ENCODE measurements at regions not wholly inside any gene's neighbourhood (a gene's known extent, or its start where the extent isn't known, plus 50 kb on each side); places are given as distances from the start of the nearest gene placed in this dataset.
"Not testable (repeated sequence)": the region's sequence is repeated elsewhere in the genome, so short reads cannot be mapped to it uniquely, and the experiment has no call there.

DNA sequence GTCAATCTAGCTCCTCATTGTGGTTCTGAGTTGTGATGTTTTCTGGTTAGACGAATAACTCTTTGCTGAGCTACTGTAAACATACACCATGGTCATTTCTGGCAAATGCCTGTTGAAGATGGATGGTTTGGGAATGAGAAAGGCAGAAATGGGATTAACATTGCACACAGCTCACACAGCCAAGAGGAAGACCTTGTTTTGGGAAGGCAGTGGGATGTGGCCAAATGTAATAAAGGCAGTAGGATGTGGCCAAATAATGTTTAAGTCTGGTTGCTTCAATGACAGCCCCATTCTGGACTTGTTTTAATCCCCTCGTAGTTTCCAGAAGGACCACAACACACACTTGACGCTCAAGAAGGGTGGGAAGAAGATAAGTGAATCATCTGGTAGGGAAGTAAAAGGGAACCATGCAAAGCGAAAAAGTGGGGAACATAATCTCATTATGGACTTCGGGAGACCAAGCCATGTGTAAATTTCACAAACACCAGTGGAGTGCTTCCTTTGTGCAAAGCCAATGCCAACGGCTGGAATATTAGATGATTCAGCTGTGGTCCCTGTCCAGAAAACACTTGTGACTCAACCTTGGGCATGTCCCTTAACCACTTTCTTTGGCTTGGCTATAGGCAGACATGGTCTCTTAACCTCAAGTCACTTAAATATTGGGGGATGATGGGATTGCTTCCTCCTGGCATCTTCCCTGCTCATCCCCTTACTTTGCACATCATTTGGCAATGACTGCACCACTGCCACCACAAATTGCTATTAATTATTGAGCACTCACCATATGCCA is 284.4 kb upstream of the CRY1 start:
- no peak for DNase-seq

DNA sequence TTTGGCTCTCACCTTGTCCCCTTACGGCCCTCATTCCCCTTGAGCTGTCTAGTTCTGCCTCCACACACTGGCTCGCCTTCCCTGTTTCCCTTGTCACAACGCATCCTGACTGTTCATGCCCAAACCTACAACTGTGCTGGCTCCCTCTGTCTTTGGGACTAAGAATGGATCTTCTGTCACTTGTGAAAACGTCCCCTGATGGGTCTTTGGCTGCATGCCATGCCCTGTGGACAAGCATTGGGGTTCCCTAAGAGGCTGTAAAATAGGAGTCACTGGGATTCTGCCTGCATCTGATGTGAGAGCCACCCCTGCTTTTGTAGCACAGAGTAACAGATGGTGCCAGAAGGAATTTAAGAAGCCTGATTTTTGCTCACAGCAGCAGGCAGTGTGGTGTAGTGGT is 285.3 kb upstream of the CRY1 start:
- DNase-seq: no peak

DNA sequence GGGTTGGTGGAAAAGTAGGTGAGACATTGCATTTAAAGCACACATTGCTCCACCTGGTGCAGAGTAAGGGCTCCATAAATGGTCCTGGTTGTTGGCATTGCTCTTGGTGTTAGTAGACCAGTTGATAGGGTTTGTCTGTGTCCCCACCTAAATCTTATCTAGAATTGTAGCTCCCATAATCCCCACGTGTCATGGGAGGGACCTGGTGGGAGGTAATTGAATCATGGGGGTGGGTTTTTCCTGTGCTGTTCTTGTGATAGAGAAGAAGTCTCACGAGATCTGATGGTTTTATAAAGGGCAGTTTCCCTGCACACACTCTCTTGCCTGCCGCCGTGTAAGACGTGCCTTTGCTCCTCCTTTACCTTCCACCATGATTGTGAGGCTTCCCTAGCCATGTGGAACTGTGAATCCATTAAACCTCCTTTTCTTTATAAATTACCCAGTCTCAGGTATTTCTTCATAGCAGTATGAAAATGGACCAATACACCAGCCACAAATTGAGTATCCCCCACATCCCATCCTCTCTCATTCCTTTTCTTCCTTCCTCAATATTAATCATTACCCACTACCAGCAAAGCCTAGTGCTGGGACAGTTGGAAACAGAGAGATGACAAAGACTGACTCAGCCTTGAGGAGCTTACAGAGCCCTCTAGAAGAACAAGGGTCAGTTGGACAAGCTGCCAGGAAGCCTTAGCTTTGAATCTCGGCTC is 285.9 kb upstream of the CRY1 start:
- not testable (repeated sequence) for DNase-seq

DNA sequence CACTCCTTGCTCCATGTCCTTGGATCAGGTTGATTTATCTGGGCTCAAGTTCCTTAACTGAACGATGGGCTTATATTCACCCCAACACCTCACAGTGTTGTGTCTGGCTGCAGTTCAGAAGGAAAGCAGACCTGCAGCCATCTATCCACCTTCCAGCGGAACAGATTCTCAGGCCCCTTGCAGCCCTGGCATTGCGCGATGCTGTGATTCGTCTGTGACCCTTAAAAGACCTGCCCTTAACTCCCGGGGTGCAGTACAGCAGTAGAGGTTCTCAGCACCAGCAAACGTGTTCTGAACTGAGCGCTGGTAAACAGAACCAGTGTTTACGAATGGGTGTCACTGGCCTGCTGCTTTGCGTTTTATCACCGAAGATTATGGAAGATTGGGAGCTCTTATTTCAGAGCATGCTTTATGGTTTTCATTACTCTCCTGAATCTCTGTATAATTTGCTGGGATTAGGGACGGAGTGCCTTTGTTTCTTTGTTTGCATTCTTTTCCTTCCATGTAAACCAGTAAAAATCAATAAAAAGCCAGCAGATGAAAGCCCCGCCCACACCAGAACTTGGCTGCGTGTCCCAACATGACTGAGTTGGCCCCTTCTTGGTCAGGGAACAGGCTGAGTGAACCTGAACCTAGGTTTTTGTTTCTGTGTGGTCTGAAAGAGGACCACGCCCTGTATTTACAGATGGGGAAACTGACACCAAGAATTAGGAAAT is 286.7 kb upstream of the CRY1 start:
- no peak for DNase-seq

DNA sequence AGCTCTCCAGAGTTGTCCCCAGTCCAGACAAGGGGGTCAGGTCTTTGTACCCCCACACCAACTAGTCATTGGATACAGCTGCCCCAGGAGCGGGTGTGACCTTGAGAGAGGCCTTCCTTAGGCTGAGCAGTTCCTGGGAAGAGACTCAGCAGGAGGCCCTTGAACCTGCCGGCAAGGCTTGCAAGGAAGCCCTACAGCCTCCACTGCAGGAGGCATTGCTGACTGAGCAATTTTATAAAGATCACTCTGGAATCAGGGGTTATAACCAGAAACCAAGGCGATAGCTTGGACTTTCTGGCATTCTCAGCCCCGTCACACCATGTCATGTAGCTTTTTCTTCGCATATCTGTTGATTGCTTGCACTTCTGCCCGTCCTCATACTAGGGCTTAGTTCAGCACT is 291.3 kb upstream of the CRY1 start:
- DNase-seq: no peak

DNA sequence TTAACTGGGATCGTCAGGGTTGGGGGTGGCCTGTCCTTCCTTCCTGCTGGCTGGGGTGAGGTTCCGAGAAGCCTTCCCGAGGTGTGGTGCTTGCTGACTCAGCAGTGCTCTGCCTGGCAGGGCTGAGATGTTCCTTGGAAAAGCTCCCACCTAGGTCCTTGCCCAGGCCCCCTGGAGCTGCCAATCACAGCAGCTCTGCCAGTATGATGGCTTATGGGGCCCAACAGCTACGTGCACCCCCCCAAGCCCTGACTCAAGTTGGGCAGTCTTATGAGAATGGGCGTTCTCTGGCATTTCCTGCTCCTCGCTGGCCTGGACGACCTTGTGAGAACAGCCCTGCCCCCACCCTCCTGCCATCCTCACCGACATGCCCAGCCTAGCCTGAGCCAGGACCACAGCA is 292.2 kb upstream of the CRY1 start:
- DNase-seq: no peak

DNA sequence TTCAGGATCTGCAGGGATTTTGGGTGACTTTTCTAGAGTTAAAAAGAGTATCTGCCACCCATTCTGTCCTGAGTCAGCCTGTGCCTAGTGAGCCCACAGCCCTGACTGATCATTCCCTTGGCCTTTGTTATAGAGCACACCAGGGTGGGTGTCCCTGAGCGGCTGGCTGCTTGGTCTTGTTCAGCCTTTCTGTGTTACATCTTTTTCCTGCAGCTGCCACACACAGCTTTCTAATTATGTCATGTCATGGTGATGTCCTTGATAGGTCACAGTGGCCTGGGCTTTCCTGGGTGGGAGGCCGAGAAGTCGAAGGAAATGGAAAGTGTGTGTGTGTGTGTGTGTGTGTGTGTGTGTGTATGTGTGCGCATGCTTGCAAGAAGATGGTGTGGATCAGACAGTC is 293.2 kb upstream of the CRY1 start:
- no peak for DNase-seq

DNA sequence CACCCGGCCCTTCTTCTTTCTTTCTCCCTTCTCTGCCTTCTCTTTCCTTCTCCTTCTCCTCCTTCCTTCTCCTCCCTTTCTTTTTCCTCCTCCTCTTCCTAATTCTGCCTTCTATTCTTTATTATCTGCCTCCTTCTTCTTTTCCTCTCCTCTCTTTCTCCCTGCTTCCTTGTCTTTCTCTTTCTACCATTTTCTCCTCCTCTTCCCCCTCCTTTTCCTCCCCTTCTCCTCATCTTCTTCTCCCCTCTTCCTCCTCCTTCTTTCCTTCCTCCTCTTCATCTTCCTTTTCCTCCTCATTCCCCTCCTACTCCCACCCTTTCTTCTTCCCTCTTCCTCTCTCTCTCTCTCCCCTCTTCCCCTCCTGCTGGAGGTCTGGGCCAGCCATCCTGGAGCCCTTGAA is 294.9 kb upstream of the CRY1 start:
- no peak for DNase-seq

DNA sequence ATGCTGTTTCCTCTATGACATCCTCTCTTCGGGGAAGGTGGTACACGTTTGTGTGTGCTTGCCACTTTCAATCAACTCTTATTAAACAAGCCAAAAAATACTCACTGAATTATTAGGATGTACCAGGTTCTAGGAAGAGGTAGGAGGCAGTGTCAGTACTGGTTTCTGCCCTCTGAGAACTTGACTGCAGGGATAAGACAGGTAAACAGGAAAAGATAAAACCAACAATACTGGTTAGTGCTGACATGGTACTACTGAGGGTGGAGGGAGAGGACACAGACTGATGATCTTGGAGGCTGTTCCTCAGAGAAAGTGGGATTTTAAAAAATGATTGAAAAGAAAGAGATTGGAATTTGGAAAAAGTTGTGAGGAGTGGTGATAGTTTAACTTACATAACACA is 295.2 kb upstream of the PWP1 start:
- no peak for DNase-seq

DNA sequence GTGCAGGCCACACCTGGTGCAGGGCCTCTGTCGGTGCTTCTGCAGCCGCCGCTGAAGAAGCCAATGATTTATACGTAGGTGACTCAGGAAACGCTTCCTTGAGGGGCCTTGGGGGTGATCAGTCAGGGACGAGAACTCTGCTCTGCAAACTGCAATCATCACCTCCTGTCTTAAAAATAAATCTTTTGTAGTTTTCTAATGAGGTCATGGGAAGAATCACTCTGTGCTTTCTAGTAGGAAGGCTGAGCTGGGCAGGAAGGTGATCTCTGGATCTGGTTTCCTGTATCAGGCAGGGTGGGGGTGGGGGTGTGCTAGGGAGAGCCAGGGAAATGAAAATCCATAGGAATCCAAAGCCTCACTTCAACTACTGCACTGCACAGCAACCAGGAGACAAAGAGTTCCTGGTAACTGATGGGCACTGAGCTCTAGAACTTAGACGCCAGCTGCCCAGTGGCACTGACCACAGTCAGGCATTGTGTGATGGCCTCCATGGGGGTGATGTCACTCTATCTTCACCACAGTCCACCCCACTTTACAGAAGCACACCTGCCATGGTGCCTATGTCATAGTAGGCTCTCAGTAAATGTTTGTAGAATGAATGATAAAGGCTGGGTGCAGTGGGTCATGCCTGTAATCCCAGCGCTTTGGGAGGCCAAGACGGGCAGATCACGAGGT is 292.4 kb upstream of the PWP1 start:
- DNase-seq: no peak

DNA sequence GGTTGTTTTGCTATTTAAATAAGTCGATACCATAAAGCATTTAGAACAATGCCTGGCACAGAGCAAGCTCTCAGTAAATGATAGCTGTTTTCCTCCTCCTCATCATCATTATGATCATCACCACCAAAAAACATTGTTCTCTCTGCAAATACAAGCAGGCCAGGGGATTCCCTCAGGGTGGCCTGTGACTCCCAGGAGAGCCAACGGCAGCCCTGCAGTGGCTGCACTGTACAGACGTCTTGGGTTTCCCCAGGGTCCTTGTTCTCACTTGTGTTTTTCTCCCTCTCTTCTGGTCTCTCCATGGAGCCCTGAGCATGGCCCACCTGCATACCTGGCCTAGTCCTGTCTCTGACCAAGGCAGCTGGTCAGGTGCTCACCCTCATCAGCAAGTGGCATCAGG is 290.9 kb upstream of the PWP1 start:
- DNase-seq: no peak

DNA sequence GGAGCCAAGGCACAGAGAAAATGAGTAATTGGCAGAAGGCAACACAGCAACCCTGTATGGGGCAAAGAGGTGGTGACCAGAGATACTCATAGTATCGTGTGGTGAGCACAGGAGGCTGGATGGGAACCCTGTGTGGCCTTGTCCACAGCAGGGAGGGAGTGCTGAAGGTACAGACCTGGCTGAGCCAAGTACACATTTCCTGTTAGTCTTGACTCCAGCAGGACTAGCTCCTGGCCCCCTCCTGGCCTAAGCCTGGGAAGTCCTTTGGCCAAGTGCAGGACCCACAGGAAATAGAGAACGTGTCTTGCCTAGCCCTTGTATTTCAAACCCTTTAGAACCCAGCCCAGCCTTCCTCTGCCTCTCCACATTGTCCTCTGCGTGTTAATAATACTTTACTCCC is 289.8 kb upstream of the PWP1 start:
- no peak for DNase-seq

DNA sequence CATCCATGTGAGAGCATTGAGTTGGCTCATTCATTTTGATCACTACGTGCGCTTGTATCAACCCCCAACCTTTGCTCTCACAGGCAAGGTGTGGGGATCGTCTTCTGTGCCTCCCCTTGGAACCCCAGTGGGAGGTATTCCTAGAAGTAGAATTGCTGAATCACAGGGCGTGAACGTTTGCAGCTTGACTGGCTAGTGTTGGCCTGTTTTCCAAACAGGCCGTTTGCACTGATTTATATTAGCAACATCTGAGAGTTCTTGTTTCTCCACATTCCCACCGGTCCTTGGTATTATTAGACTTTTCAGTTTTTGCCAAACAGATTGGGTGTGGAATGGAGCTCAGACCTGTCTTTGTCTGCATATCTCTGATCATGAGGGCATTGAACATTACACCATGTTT is 288.6 kb upstream of the PWP1 start:
- no peak for DNase-seq

DNA sequence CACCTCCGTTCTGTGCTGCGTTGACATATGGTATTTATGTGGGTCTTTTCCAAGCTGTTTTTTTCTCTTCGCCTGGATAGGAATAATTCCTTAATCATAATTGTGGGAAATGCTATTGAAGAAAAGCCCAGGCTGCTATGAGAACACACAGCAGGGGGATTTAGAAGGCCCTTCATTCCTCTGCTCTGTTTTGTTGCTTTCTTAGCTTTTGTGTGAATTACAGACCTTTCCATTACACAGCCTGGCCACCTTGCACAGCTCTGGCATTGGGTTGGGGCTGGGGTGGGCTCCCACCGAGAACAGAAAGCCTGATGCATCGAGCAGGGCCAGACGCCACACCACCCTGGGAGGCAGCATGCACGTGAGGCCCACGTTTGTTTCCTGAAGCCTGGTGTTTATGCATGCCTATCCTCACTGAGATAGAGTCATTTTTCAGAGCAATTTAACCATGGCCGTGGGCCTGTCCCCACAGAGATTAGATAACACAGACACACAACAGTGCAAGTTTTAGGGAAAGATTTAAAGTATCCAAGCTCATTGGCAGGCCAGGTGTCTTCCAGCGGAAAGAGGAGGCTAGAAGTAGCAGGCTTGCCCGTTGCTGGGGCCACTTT is 287.6 kb upstream of the PWP1 start:
- no peak for DNase-seq

DNA sequence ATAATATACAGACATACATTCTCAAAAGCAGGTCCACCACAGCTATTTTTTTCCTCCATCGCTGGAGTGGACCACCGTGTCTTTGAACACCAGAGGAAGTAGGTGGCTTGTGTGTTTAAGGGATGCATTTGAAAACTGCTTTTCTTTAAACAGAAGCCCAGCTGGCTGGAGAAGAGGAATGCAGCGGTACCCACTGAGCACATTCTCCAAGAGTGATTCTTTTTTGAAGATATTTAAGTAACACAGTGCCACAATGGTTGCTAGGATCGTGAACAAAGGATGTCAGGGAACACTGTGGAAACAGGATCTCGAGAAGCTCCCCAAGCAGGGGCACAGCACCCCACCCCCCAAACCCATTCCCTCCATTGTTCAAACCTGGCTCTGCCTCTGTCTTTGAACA is 286.6 kb upstream of the PWP1 start:
- no peak for DNase-seq

DNA sequence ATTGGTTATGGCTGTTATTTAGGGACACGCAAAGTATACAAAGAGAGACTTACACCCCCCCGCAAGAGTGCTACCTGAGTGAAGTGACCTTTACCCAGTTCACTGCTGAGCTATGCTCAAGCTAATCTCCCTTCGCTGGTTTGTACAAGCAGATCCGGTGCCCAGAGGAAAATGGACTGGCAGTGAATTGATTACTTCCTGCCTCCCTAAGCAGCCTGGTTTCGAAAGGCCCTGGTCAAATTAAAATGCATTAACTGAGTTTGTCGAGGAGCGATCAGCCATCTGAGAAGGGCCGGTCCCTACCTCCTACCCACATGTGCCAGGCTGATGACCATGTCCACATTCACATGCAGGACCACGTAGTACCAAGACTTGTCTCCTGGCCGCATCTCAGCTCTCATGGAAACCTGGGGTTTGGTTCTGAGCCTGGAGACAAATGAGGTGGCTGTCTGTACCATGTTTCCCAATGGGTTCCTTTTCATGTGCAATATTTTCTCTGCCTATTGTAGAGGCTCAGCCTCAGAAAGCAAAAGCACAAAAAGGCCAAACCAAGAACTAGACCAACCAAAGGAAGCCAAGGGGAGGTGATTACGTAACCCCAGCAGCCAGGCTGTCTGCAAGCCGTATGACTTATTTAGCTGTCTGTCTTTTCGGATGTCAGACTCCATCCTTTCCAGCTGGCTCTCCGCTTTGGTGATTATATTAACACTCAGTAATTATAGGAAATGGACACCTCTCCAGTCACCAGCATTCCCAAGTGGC is 284.7 kb upstream of the PWP1 start:
- peak; percentile 18 to 27 for DNase-seq

DNA sequence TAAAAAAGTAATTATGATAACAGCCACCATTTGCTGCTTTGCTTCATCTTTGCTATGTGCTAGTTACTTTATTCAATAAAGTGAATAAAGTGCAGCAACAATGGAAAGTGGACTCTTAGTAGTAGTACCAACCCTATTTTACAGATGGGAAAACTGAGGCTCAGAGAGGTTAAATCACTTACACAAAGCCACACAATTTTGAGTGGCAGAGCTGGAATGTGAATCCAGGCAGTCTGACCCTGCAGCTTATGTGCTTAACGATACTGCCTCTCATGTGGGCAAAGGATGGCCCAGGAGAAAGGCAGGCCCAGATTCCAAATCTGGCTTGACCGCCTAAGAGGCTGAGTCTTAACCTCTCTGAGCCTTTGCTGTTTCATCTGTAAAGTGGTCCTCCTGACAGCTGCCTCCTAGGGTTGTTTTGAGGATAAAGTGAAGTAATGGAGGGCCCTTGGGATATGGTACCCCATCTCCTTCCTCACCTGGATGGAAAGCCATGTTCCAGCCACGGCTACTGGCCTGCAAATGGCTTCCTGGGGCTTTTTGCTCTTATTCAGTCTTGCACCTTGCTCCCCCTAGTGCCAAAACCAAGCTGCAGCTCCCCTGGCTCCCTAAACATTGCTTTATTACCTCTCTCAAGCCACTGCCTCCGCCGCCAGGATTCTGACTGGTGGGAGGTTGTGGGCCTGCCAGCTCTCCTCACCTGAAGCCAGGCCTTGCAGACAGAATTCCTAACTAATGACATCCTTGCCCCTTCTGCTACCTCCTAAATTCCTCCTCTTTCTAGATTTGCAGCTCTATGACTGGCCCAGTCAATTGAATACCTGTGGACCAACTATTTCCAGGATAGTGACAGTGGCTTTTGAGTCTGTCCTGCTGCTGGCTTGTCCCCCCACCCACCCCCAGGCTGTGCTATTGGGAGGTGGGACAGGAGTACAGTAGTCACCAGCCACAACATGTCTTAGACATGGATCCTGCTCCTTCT is 283.3 kb upstream of the PWP1 start:
- peak; percentile 48 to 58 for DNase-seq

DNA sequence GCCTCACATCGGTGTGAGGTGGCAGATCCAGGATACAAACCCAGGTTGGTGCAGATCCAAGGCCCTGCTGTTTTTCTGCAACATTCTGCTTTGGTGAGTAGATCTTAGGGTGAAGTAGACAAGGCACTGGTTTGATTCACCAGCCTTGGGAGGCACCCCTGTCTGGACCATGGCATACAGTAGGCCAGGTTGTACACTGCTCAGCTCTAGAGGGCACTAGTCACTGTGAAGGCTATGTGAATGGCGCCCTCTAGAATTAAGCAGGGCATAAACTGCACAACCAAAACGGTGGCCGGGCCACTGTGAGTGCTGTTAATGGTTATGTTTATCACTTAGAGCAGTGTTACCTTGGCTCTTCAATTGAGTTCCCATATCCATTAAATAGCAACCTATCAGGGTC is 280.6 kb upstream of the PWP1 start:
- peak; percentile 41 to 56 for DNase-seq

DNA sequence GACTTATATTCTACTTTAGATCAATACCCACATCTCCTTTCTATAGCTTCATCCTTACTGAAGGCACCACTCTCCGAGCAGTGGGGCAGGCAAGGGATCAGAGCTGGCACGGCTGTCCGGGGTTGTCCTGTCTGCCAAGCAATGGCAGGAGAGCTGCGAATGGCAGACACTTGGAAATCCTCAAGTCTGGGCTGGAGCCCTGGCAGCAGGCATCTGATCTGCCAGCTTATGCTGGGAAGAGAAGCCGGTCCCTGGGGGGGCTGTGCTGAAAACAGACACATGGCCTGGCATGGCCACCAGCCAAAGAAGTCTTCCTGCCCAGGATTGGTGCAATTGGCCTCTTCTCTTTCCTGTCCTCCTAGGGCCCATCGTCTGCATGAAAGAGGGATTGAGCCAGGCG is 280.2 kb upstream of the PWP1 start:
- no peak for DNase-seq

DNA sequence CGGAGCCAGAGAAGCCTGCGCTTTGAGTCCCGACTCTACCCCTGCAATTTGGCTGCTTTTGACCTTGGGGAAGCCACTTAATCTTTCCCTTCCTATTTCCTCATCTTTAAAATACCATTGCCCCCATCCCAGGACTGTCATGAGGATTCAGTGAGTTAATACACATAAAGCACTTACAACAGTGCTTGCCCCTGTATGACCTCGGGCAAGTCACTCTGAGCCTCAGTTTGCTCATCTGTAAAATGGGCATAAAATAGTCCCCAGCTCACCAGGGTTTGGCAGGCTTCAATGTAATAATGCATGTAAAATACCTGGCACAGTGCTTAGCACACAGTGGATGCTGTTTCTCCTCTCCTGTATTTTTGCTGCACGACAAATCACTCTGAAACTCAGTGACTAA is 278.7 kb upstream of the PWP1 start:
- DNase-seq: no peak

Data from inflammatory macrophage treated with lipopolysaccharide for 1 hour (primary cell).